OCI-LY7 (cell line): ENCODE measurements at regions not wholly inside any gene's neighbourhood (a gene's known extent, or its start where the extent isn't known, plus 50 kb on each side); places are given as distances from the start of the nearest gene placed in this dataset.
"Not testable (repeated sequence)": the region's sequence is repeated elsewhere in the genome, so short reads cannot be mapped to it uniquely, and the experiment has no call there.

Experiments
- BruUV-seq: library from RNA; stranded (reverse); fragments of 400-500 nt; replicated peaks from 2 replicates; lab custom pipeline; 2021; lab: Mats Ljungman, UMichigan
- CTCF ChIA-PET: fragments of 300-600 bp; sonication (Branson Sonifier 250); formaldehyde crosslinking; loops from one replicate; lab custom pipeline; 2022; ENCODE audit warnings: antibody characterized with exemption; ENCODE audit not compliant: unreplicated experiment; lab: Charles Lee
- POLR2A ChIA-PET: fragments of 300-600 bp; sonication (Branson Sonifier 250); formaldehyde crosslinking; loops from one replicate; lab custom pipeline; 2022; ENCODE audit warnings: antibody characterized with exemption; lab: Charles Lee
- DNase-seq: peaks from one replicate; pipeline ENCODE4 v3.0.0-alpha.2; 2015; ENCODE audit warnings: low spot score
- H2AFZ ChIP-seq: fragments of 200-600 bp; sonication (generic), shearing (Covaris generic); 2 replicates; pipeline ENCODE4 v1.6.1; 2014; ENCODE audit warnings: mild to moderate bottlenecking, antibody characterized with exemption, low read length, moderate library complexity
- H3K27ac ChIP-seq: fragments of 200-600 bp; sonication (generic); 2 replicates; pipeline ENCODE4 v1.5.1; 2014; ENCODE audit warnings: mixed run types, low read depth, mild to moderate bottlenecking, moderate library complexity, low read length, inconsistent platforms; ENCODE audit not compliant: poor library complexity, severe bottlenecking
- H3K36me3 ChIP-seq: fragments of 200-600 bp; sonication (generic); 2 replicates; pipeline ENCODE4 v1.6.1; 2014; ENCODE audit warnings: mild to moderate bottlenecking, antibody characterized with exemption, low read length, moderate library complexity, mixed read lengths; ENCODE audit not compliant: insufficient read depth
- H3K4me1 ChIP-seq: fragments of 200-600 bp; sonication (generic); 2 replicates; pipeline ENCODE4 v1.5.1; 2014; ENCODE audit warnings: mild to moderate bottlenecking, low read length; ENCODE audit not compliant: insufficient read depth, poor library complexity, severe bottlenecking
- H3K4me2 ChIP-seq: fragments of 200-600 bp; sonication (generic); 2 replicates; pipeline ENCODE4 v1.6.1; 2014; ENCODE audit warnings: mild to moderate bottlenecking, low read length
- H3K4me3 ChIP-seq: fragments of 200-600 bp; sonication (generic); 2 replicates; pipeline ENCODE4 v1.5.1; 2014; ENCODE audit warnings: mild to moderate bottlenecking, low read depth, low read length; ENCODE audit not compliant: poor library complexity, severe bottlenecking
- H3K79me2 ChIP-seq: fragments of 200-600 bp; sonication (generic); 2 replicates; pipeline ENCODE4 v1.6.1; 2016; ENCODE audit warnings: low read depth, mild to moderate bottlenecking, low read length, moderate library complexity, mixed read lengths; ENCODE audit not compliant: insufficient read depth
- H3K9me2 ChIP-seq: fragments of 200-600 bp; sonication (generic); 2 replicates; pipeline ENCODE4 v1.6.1; 2016; ENCODE audit warnings: mild to moderate bottlenecking, low read length, mixed read lengths; ENCODE audit not compliant: insufficient read depth
- H3K9me3 ChIP-seq: fragments of 200-600 bp; sonication (generic); 2 replicates; pipeline ENCODE4 v1.6.1; 2014; ENCODE audit warnings: mild to moderate bottlenecking, mixed run types, low read length, mixed read lengths
- H4K20me1 ChIP-seq: fragments of 200-600 bp; sonication (generic); 2 replicates; pipeline ENCODE4 v1.6.1; 2014; ENCODE audit warnings: mild to moderate bottlenecking, antibody characterized with exemption, low read length, moderate library complexity, mixed read lengths; ENCODE audit not compliant: insufficient read depth
- CTCF ChIP-seq: fragments of 200-600 bp; sonication (generic); conservative IDR thresholded peaks from 2 replicates; pipeline ENCODE4 v1.5.1; 2014; ENCODE audit warnings: mild to moderate bottlenecking, antibody characterized with exemption, low read length, moderate library complexity, mixed read lengths
- EZH2phosphoT487 ChIP-seq: fragments of 200-600 bp; sonication (generic); IDR thresholded peaks from 2 replicates; pipeline ENCODE4 v1.6.1; 2018; ENCODE audit warnings: low read depth, borderline replicate concordance, mild to moderate bottlenecking, mixed run types, antibody characterized with exemption, low read length, moderate library complexity, mixed read lengths
- intact Hi-C: fragments of 100-400 bp; cut with micrococcal nuclease; formaldehyde crosslinking; loops from one replicate; pipeline ENCODE4 v1.10.0; 2022; ENCODE audit not compliant: unreplicated experiment

GRCh38 chr17:13659051-13659450 is 57.3 kb upstream of the HS3ST3A1 start:
- H3K4me1 ChIP-seq, DNase-seq, H3K79me2 ChIP-seq, H3K4me3 ChIP-seq, H3K27ac ChIP-seq, POLR2A ChIA-PET, H2AFZ ChIP-seq, H3K4me2 ChIP-seq, BruUV-seq, H3K36me3 ChIP-seq, intact Hi-C loops, H3K9me3 ChIP-seq, H4K20me1 ChIP-seq, H3K9me2 ChIP-seq, CTCF ChIA-PET: not testable (repeated sequence)

- no peaks in the 10 kb centered on the region for H3K9me2 ChIP-seq
- H3K9me3 ChIP-seq = peaks cover 9% of the 10 kb centered on the region; the same call in 1 of the 2 replicates
- ChIA-PET CTCF (no interaction called here), POLR2A (interaction anchor here (1.2 kb wide), 1 partner anchor 13 kb away, joined by 3 read pairs; no protein-coding TSS in a partner anchor)
- no peak for DNase-seq
- no peaks in the 10 kb centered on the region for H3K4me1 ChIP-seq
- H3K36me3 ChIP-seq = no peaks in the 10 kb centered on the region
- no TSS peak for BruUV-seq
- H3K79me2 ChIP-seq = no peaks in the 10 kb centered on the region
- H3K4me3 ChIP-seq = no peak overlapping the region
- H3K27ac ChIP-seq = no peak overlapping the region
- intact Hi-C loops = no loop called here
- TF ChIP-seq CTCF (no peak), EZH2phosphoT487 (no peak)
- H3K4me2 ChIP-seq = no peak overlapping the region
- no peak overlapping the region for H2AFZ ChIP-seq
- H4K20me1 ChIP-seq = no peaks in the 10 kb centered on the region
Measured at GRCh38 chr17:13665872-13666635, 64.3 kb upstream of the HS3ST3A1 start.

- TF ChIP-seq CTCF = no peak
- TF ChIP-seq EZH2phosphoT487 = no peak
- CTCF ChIA-PET = no interaction called here
Measured at GRCh38 chr17:13671341-13671740, 69.6 kb upstream of the HS3ST3A1 start.

More at GRCh38 chr17:13671341-13671740, 69.6 kb upstream of the HS3ST3A1 start:
- no peak overlapping the region for H3K4me2 ChIP-seq
- no peaks in the 10 kb centered on the region for H3K4me1 ChIP-seq
- no peaks in the 10 kb centered on the region for H3K36me3 ChIP-seq
- no peak overlapping the region for H2AFZ ChIP-seq
- H3K9me2 ChIP-seq = no peaks in the 10 kb centered on the region
- peaks cover 9% of the 10 kb centered on the region; the same call in 1 of the 2 replicates for H3K9me3 ChIP-seq
- H4K20me1 ChIP-seq = no peaks in the 10 kb centered on the region
- intact Hi-C loops = no loop called here
- H3K27ac ChIP-seq = no peak overlapping the region
- no peak for DNase-seq
- H3K79me2 ChIP-seq = no peaks in the 10 kb centered on the region
- POLR2A ChIA-PET = interaction anchor here (0.8 kb wide), 1 partner anchor 1105 kb away, joined by 7 read pairs; no protein-coding TSS in a partner anchor
- no TSS peak for BruUV-seq
- H3K4me3 ChIP-seq = no peak overlapping the region
